Body of pancreas (tissue), 4 donors: ENCODE measurements at regions not wholly inside any gene's neighbourhood (a gene's known extent, or its start where the extent isn't known, plus 50 kb on each side); places are given as distances from the start of the nearest gene placed in this dataset.

Experiments used
- POLR2A ChIP-seq, 3 donors: fragments of 450-650 bp; IDR thresholded peaks; one replicate each; pipeline ENCODE4 v1.6.1; 2016; ENCODE audit warnings: antibody characterized with exemption in 3 of 3, mild to moderate bottlenecking in 2 of 3
- TF ChIP-seq, protein P1 (sequence below), 7 experiments: fragments of 450-650 bp in 4 of 7; fragments of 200-600 bp in 3 of 7; sonication (generic) in 3 of 7; IDR thresholded peaks; one replicate each; pipeline ENCODE4 v1.5.1; 2016 to 2019; ENCODE audit warnings: antibody characterized with exemption in 7 of 7

DNA sequence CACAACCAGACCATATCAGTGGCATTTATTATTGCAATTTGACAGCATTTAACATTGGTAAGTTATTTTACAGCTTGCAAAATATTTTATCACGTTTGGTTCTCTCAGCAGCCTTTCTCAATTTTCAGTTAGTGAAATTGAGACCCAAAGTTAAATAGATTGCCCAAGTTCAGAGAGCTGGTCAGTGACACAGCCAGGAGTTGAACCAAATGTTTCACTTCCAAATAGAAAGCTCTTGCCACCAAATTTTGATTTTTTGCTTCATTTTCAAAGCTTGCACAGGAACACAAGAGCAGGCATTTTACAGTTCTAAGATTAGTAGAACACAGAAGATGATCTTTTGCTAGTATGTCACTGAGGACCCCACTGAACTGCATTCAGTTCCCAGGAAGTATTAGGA is 271.5 kb upstream of the C9orf72 start:
- TF ChIP-seq, protein P1, sequence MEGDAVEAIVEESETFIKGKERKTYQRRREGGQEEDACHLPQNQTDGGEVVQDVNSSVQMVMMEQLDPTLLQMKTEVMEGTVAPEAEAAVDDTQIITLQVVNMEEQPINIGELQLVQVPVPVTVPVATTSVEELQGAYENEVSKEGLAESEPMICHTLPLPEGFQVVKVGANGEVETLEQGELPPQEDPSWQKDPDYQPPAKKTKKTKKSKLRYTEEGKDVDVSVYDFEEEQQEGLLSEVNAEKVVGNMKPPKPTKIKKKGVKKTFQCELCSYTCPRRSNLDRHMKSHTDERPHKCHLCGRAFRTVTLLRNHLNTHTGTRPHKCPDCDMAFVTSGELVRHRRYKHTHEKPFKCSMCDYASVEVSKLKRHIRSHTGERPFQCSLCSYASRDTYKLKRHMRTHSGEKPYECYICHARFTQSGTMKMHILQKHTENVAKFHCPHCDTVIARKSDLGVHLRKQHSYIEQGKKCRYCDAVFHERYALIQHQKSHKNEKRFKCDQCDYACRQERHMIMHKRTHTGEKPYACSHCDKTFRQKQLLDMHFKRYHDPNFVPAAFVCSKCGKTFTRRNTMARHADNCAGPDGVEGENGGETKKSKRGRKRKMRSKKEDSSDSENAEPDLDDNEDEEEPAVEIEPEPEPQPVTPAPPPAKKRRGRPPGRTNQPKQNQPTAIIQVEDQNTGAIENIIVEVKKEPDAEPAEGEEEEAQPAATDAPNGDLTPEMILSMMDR (IDR thresholded peaks at IDR 0.05) = no peak
- no peak for TF ChIP-seq POLR2A (IDR thresholded peaks at IDR 0.05)
